H1 (cell line): ENCODE measurements at regions not wholly inside any gene's neighbourhood (a gene's known extent, or its start where the extent isn't known, plus 50 kb on each side); places are given as distances from the start of the nearest gene placed in this dataset.

ENCODE experiments used
- CBX5 ChIP-seq: fragments of 300-800, 300-1000 bp; sonication (generic); IDR thresholded peaks from 2 replicates; pipeline ENCODE4 v1.7.1; 2016; ENCODE audit warnings: antibody characterized with exemption, low read length, low read depth
- CHD1 ChIP-seq: IDR thresholded peaks from 2 replicates; pipeline ENCODE4 v1.6.1; 2012; ENCODE audit warnings: low read depth, low read length, improper control_type of control experiment
- SP2 ChIP-seq: IDR thresholded peaks from 2 replicates; pipeline ENCODE4 v1.6.1; 2012; ENCODE audit warnings: mild to moderate bottlenecking, low read length, inconsistent platforms

- TF ChIP-seq CHD1 (no peak), CBX5 (no peak), SP2 (no peak)
- TF ChIP-seq, all 59 proteins: peak for 0
Observed at GRCh38 chr2:5173876-5174535, 518.2 kb upstream of the SOX11 start (continued).
